ENCODE measurements at regions not wholly inside any gene's neighbourhood (a gene's known extent, or its start where the extent isn't known, plus 50 kb on each side); places are given as distances from the start of the nearest gene placed in this dataset.

- no peaks in the 10 kb centered on the region for H3K79me2 ChIP-seq (ENCODE audit: insufficient read depth, low read length)
- no peaks in the 10 kb centered on the region for H3F3A ChIP-seq (ENCODE audit: insufficient read depth)
- no peak overlapping the region for H3K4me2 ChIP-seq (ENCODE audit: low read depth, low read length, poor library complexity, severe bottlenecking)
- no peak overlapping the region for H3K4me3 ChIP-seq (ENCODE audit: insufficient read depth, low read length, poor library complexity, severe bottlenecking)
- no peaks in the 10 kb centered on the region for H4K20me1 ChIP-seq (ENCODE audit: low read depth, low read length)
- H3K9me2 ChIP-seq (replicated peaks; ENCODE audit: insufficient read depth, low read length), result no peaks in the 10 kb centered on the region
- H3K36me3 ChIP-seq (ENCODE audit: low read length), result no peaks in the 10 kb centered on the region
- no peak overlapping the region for H3K9ac ChIP-seq (ENCODE audit: low read length)
- no peaks in the 10 kb centered on the region for H3K27me3 ChIP-seq (ENCODE audit: low read length)
- H3K27ac ChIP-seq (ENCODE audit: low read depth, low read length), result no peak overlapping the region
- no peak overlapping the region for H2AFZ ChIP-seq (ENCODE audit: low read depth, low read length, severe bottlenecking)
- no peak for TF ChIP-seq CTCF (IDR thresholded peaks at IDR 0.05; ENCODE audit: insufficient read depth, low read length, poor library complexity, severe bottlenecking)
- TF ChIP-seq EZH2phosphoT487 (conservative IDR thresholded peaks at IDR 0.05; ENCODE audit: low read length), result no peak
- H3K9me3 ChIP-seq (ENCODE audit: insufficient read depth, low read length), result no peaks in the 10 kb centered on the region
Observed at GRCh38 chr17:71114911-71115668, 945.8 kb downstream of the KCNJ2 start.

GRCh38 chr17:71115669-71115972 is 946.3 kb downstream of the KCNJ2 start:
- Histone ChIP-seq H3K9me2 (replicated peaks; ENCODE audit: insufficient read depth, low read length) (no peaks in the 10 kb centered on the region), H4K20me1 (ENCODE audit: low read depth, low read length) (no peaks in the 10 kb centered on the region), H3K27me3 (ENCODE audit: low read length) (no peaks in the 10 kb centered on the region), H3K9ac (ENCODE audit: low read length) (no peak overlapping the region), H2AFZ (ENCODE audit: low read depth, low read length, severe bottlenecking) (no peak overlapping the region), H3K27ac (ENCODE audit: low read depth, low read length) (no peak overlapping the region), H3K36me3 (ENCODE audit: low read length) (no peaks in the 10 kb centered on the region), H3K9me3 (ENCODE audit: insufficient read depth, low read length) (no peaks in the 10 kb centered on the region), H3K79me2 (ENCODE audit: insufficient read depth, low read length) (no peaks in the 10 kb centered on the region), H3K4me2 (ENCODE audit: low read depth, low read length, poor library complexity, severe bottlenecking) (no peak overlapping the region), H3F3A (ENCODE audit: insufficient read depth) (no peaks in the 10 kb centered on the region), H3K4me3 (ENCODE audit: insufficient read depth, low read length, poor library complexity, severe bottlenecking) (no peak overlapping the region)
- TF ChIP-seq EZH2phosphoT487 (conservative IDR thresholded peaks at IDR 0.05; ENCODE audit: low read length) (no peak), CTCF (IDR thresholded peaks at IDR 0.05; ENCODE audit: insufficient read depth, low read length, poor library complexity, severe bottlenecking) (no peak)

- H4K20me1 ChIP-seq (ENCODE audit: low read depth, low read length), result no peaks in the 10 kb centered on the region
- H2AFZ ChIP-seq (ENCODE audit: low read depth, low read length, severe bottlenecking), result no peak overlapping the region
- H3K4me2 ChIP-seq (ENCODE audit: low read depth, low read length, poor library complexity, severe bottlenecking), result no peak overlapping the region
- no peaks in the 10 kb centered on the region for H3K79me2 ChIP-seq (ENCODE audit: insufficient read depth, low read length)
- no peak for TF ChIP-seq EZH2phosphoT487 (conservative IDR thresholded peaks at IDR 0.05; ENCODE audit: low read length)
- no peaks in the 10 kb centered on the region for H3K9me3 ChIP-seq (ENCODE audit: insufficient read depth, low read length)
- H3K4me3 ChIP-seq (ENCODE audit: insufficient read depth, low read length, poor library complexity, severe bottlenecking), result no peak overlapping the region
- no peaks in the 10 kb centered on the region for H3K36me3 ChIP-seq (ENCODE audit: low read length)
- H3K27me3 ChIP-seq (ENCODE audit: low read length), result no peaks in the 10 kb centered on the region
- H3K9ac ChIP-seq (ENCODE audit: low read length), result no peak overlapping the region
- H3K27ac ChIP-seq (ENCODE audit: low read depth, low read length), result no peak overlapping the region
- H3K9me2 ChIP-seq (replicated peaks; ENCODE audit: insufficient read depth, low read length), result no peaks in the 10 kb centered on the region
- H3F3A ChIP-seq (ENCODE audit: insufficient read depth), result no peaks in the 10 kb centered on the region
Observed at GRCh38 chr17:71117466-71117865, 948.1 kb downstream of the KCNJ2 start.

- TF ChIP-seq EZH2phosphoT487 (conservative IDR thresholded peaks at IDR 0.05; ENCODE audit: low read length), result no peak
- TF ChIP-seq CTCF (IDR thresholded peaks at IDR 0.05; ENCODE audit: insufficient read depth, low read length, poor library complexity, severe bottlenecking), result no peak
- Histone ChIP-seq H3K79me2 (ENCODE audit: insufficient read depth, low read length) (no peaks in the 10 kb centered on the region), H3K27ac (ENCODE audit: low read depth, low read length) (no peak overlapping the region), H3K9me2 (replicated peaks; ENCODE audit: insufficient read depth, low read length) (no peaks in the 10 kb centered on the region), H3K9ac (ENCODE audit: low read length) (no peak overlapping the region), H3K4me3 (ENCODE audit: insufficient read depth, low read length, poor library complexity, severe bottlenecking) (no peak overlapping the region), H2AFZ (ENCODE audit: low read depth, low read length, severe bottlenecking) (no peak overlapping the region), H3K27me3 (ENCODE audit: low read length) (no peaks in the 10 kb centered on the region), H3K9me3 (ENCODE audit: insufficient read depth, low read length) (no peaks in the 10 kb centered on the region), H3K4me2 (ENCODE audit: low read depth, low read length, poor library complexity, severe bottlenecking) (no peak overlapping the region), H3K36me3 (ENCODE audit: low read length) (no peaks in the 10 kb centered on the region), H3F3A (ENCODE audit: insufficient read depth) (no peaks in the 10 kb centered on the region), H4K20me1 (ENCODE audit: low read depth, low read length) (no peaks in the 10 kb centered on the region)
Observed at GRCh38 chr17:71118039-71118438, 948.7 kb downstream of the KCNJ2 start.
